HG03442 (cell line): ENCODE measurements at regions not wholly inside any gene's neighbourhood (a gene's known extent, or its start where the extent isn't known, plus 50 kb on each side); places are given as distances from the start of the nearest gene placed in this dataset.
"Not testable (repeated sequence)": the region's sequence is repeated elsewhere in the genome, so short reads cannot be mapped to it uniquely, and the experiment has no call there.

Experiments
- ATAC-seq: cut with Tn5 transposase; IDR thresholded peaks from one replicate; pipeline ENCODE4 v1.9.1; 2021; ENCODE audit warnings: mild to moderate bottlenecking, moderate library complexity; ENCODE audit not compliant: unreplicated experiment

GRCh38 chr18:77369644-77370043 is 120.0 kb downstream of the GALR1 start:
- no peak for ATAC-seq

- ATAC-seq, result no peak
Observed at GRCh38 chr18:77373730-77374445, 124.2 kb downstream of the GALR1 start.

- ATAC-seq, result no peak
Observed at GRCh38 chr18:77374446-77374805, 124.8 kb downstream of the GALR1 start.

- ATAC-seq, result no peak
Observed at GRCh38 chr18:77376043-77376732, 126.5 kb downstream of the GALR1 start.

GRCh38 chr18:77376733-77377094 is 127.1 kb downstream of the GALR1 start:
- ATAC-seq, result no peak

- no peak for ATAC-seq
Observed at GRCh38 chr18:77377813-77378212, 128.2 kb downstream of the GALR1 start.

GRCh38 chr18:77379976-77380509 is 130.4 kb downstream of the GALR1 start:
- ATAC-seq, result no peak

GRCh38 chr18:77380695-77381094 is 131.0 kb downstream of the GALR1 start:
- ATAC-seq, result no peak

- ATAC-seq, result no peak
Observed at GRCh38 chr18:77392321-77392720, 142.7 kb downstream of the GALR1 start.

- no peak for ATAC-seq
Observed at GRCh38 chr18:77393519-77393918, 143.9 kb downstream of the GALR1 start.

GRCh38 chr18:77395953-77396352 is 146.3 kb downstream of the GALR1 start:
- no peak for ATAC-seq

- ATAC-seq, result no peak
Observed at GRCh38 chr18:77397056-77397455, 147.4 kb downstream of the GALR1 start.

GRCh38 chr18:77397617-77398016 is 148.0 kb downstream of the GALR1 start:
- no peak for ATAC-seq

GRCh38 chr18:77400561-77400960 is 150.9 kb downstream of the GALR1 start:
- ATAC-seq, result no peak

GRCh38 chr18:77401173-77401572 is 151.5 kb downstream of the GALR1 start:
- no peak for ATAC-seq

- ATAC-seq, result no peak
Observed at GRCh38 chr18:77403969-77404535, 154.4 kb downstream of the GALR1 start.

GRCh38 chr18:77405096-77405495 is 155.4 kb downstream of the GALR1 start:
- ATAC-seq, result no peak

- ATAC-seq, result no peak
Observed at GRCh38 chr18:77407733-77408132, 158.1 kb downstream of the GALR1 start.

GRCh38 chr18:77421546-77421945 is 171.9 kb downstream of the GALR1 start:
- ATAC-seq, result not testable (repeated sequence)

- no peak for ATAC-seq
Observed at GRCh38 chr18:77422974-77423867, 173.6 kb downstream of the GALR1 start.

- no peak for ATAC-seq
Observed at GRCh38 chr18:77433076-77433475, 183.4 kb downstream of the GALR1 start.
